Neuronal stem cell (in vitro differentiated cells): ENCODE measurements at regions not wholly inside any gene's neighbourhood (a gene's known extent, or its start where the extent isn't known, plus 50 kb on each side); places are given as distances from the start of the nearest gene placed in this dataset.

Source experiments
- DNase-seq: peaks from one replicate; pipeline ENCODE4 v3.0.0-alpha.2; 2013; ENCODE audit warnings: low spot score
- H2AFZ ChIP-seq: one replicate; pipeline ENCODE4 v1.6.1; 2013; ENCODE audit warnings: mild to moderate bottlenecking, low read length, inconsistent platforms
- H2AK5ac ChIP-seq: 2 replicates; pipeline ENCODE4 v1.6.1; 2013; ENCODE audit warnings: low read depth, mild to moderate bottlenecking, inconsistent platforms, low read length, moderate library complexity, mixed read lengths
- H2BK120ac ChIP-seq: 2 replicates; pipeline ENCODE4 v1.6.1; 2013; ENCODE audit warnings: low read depth, mild to moderate bottlenecking, inconsistent platforms, low read length, moderate library complexity, mixed read lengths
- H2BK12ac ChIP-seq: one replicate; pipeline ENCODE4 v1.6.1; 2013; ENCODE audit warnings: low read length, inconsistent platforms
- H2BK15ac ChIP-seq: 2 replicates; pipeline ENCODE4 v1.6.1; 2013; ENCODE audit warnings: mild to moderate bottlenecking, low read length, inconsistent platforms, mixed read lengths
- H2BK5ac ChIP-seq: one replicate; pipeline ENCODE4 v1.6.1; 2013; ENCODE audit warnings: inconsistent platforms, mild to moderate bottlenecking, low read length, moderate library complexity
- H3K14ac ChIP-seq: one replicate; pipeline ENCODE4 v1.6.1; 2013; ENCODE audit warnings: low read length, inconsistent platforms
- H3K18ac ChIP-seq: 2 replicates; pipeline ENCODE4 v1.6.1; 2013; ENCODE audit warnings: low read length, inconsistent platforms
- H3K23ac ChIP-seq: 2 replicates; pipeline ENCODE4 v1.6.1; 2013; ENCODE audit warnings: low read depth, mild to moderate bottlenecking, mixed read lengths, low read length, inconsistent platforms; ENCODE audit not compliant: poor library complexity
- H3K27ac ChIP-seq: replicated peaks from 3 replicates; pipeline ENCODE4 v1.5.1; 2013; ENCODE audit warnings: low read length, inconsistent platforms
- H3K27me3 ChIP-seq, 3 experiments: 2 replicates each; pipeline ENCODE4 v1.6.1; 2013; ENCODE audit warnings: low read length in 3 of 3, mild to moderate bottlenecking in 2 of 3, inconsistent platforms in 1 of 3, low read depth in 1 of 3, mixed read lengths in 1 of 3, moderate library complexity in 1 of 3; ENCODE audit not compliant: control insufficient read depth in 3 of 3, insufficient read depth in 3 of 3
- H3K36me3 ChIP-seq, 2 donors: replicated peaks in 1 of 2; 2 replicates each; pipeline ENCODE4 v1.6.1; 2013; ENCODE audit warnings: low read length in 2 of 2; ENCODE audit not compliant: control insufficient read depth in 2 of 2, insufficient read depth in 2 of 2
- H3K4ac ChIP-seq: 2 replicates; pipeline ENCODE4 v1.6.1; 2013; ENCODE audit warnings: inconsistent platforms, mild to moderate bottlenecking, low read length, moderate library complexity
- H3K4me1 ChIP-seq, 2 donors: 1 replicate in 1 of 2; 2 replicates in 1 of 2; pipeline ENCODE4 v1.6.1; 2013; ENCODE audit warnings: low read length in 2 of 2, low read depth in 1 of 2; ENCODE audit not compliant: control insufficient read depth in 2 of 2, insufficient read depth in 1 of 2
- H3K4me2 ChIP-seq: one replicate; pipeline ENCODE4 v1.6.1; 2013; ENCODE audit warnings: mild to moderate bottlenecking, low read length, inconsistent platforms; ENCODE audit not compliant: insufficient read depth, poor library complexity, severe bottlenecking
- H3K4me3 ChIP-seq, 2 donors: 2 replicates each; pipeline ENCODE4 v1.5.1; 2013; ENCODE audit warnings: low read length in 2 of 2, mild to moderate bottlenecking in 2 of 2, inconsistent platforms in 1 of 2, moderate library complexity in 1 of 2
- H3K79me1 ChIP-seq: one replicate; pipeline ENCODE4 v1.6.1; 2013; ENCODE audit warnings: low read depth, mild to moderate bottlenecking, inconsistent platforms, low read length, moderate library complexity
- H3K9ac ChIP-seq: one replicate; pipeline ENCODE4 v1.6.1; 2013; ENCODE audit warnings: mild to moderate bottlenecking, low read depth, low read length, inconsistent platforms; ENCODE audit not compliant: poor library complexity
- H3K9me3 ChIP-seq, 2 donors: replicated peaks in 1 of 2; 2 replicates each; pipeline versions ENCODE3 to v1.6.1; 2013; ENCODE audit warnings: low read length in 2 of 2, mild to moderate bottlenecking in 2 of 2, inconsistent platforms in 1 of 2, low read depth in 1 of 2, mixed read lengths in 1 of 2, moderate library complexity in 1 of 2; ENCODE audit not compliant: control insufficient read depth in 2 of 2, insufficient read depth in 1 of 2
- H4K8ac ChIP-seq: one replicate; pipeline ENCODE4 v1.6.1; 2013; ENCODE audit warnings: low read depth, mild to moderate bottlenecking, inconsistent platforms, low read length, moderate library complexity
- H4K91ac ChIP-seq: one replicate; pipeline ENCODE4 v1.6.1; 2013; ENCODE audit warnings: low read length, low read depth, mild to moderate bottlenecking, inconsistent platforms; ENCODE audit not compliant: poor library complexity
- WGBS, 2 donors: extraction: QIAGEN DNeasy Blood & Tissue Kit; methylation state at CpG; one replicate each; pipeline ENCODE4 v1.1.7; 2013; ENCODE audit warnings: missing lambda C conversion rate in 2 of 2, mixed read lengths in 1 of 2; ENCODE audit not compliant: insufficient read length in 2 of 2, insufficient replicate concordance in 1 of 2; ENCODE audit errors: extremely low coverage in 2 of 2; 5-methylcytosine and 5-hydroxymethylcytosine counted together

- no CpG with 5 or more reads among the region's 5 CpGs for WGBS, 2 donors
These were observed 113.5 kb downstream of the OTOR start for GRCh38 chr20:16861708-16862107.

GRCh38 chr20:16863303-16863702, 115.1 kb downstream of the OTOR start:
- no CpG with 5 or more reads among the region's 2 CpGs for WGBS, 2 donors
- DNase-seq, result no peak

More at GRCh38 chr20:16861708-16862107, 113.5 kb downstream of the OTOR start:
- no peak overlapping the region for H2BK120ac ChIP-seq
- H4K91ac ChIP-seq, result no peak overlapping the region
- no peak overlapping the region for H4K8ac ChIP-seq
- H3K4ac ChIP-seq, result no peak overlapping the region
- no peaks in the 10 kb centered on the region for H3K27me3 ChIP-seq
- H3K79me1 ChIP-seq, result no peaks in the 10 kb centered on the region
- H3K27ac ChIP-seq, result no peak overlapping the region
- H2AK5ac ChIP-seq, result no peak overlapping the region
- H2BK12ac ChIP-seq, result no peak overlapping the region
- no peak overlapping the region for H3K14ac ChIP-seq
- H3K4me2 ChIP-seq, result no peak overlapping the region
- no peaks in the 10 kb centered on the region for H3K4me1 ChIP-seq
- no peak for DNase-seq
- H2BK15ac ChIP-seq, result no peak overlapping the region
- H3K9ac ChIP-seq, result no peak overlapping the region
- no peak overlapping the region for H3K23ac ChIP-seq
- no peak overlapping the region for H3K18ac ChIP-seq
- H3K4me3 ChIP-seq, result no peak overlapping the region
- no peaks in the 10 kb centered on the region for H3K36me3 ChIP-seq
- H3K9me3 ChIP-seq, result no peaks in the 10 kb centered on the region
- H2BK5ac ChIP-seq, result no peak overlapping the region
- H2AFZ ChIP-seq, result no peak overlapping the region

GRCh38 chr20:16864069-16864468, 115.9 kb downstream of the OTOR start:
- H3K36me3 ChIP-seq, result no peaks in the 10 kb centered on the region
- H3K4me1 ChIP-seq, result no peaks in the 10 kb centered on the region
- H2BK5ac ChIP-seq, result no peak overlapping the region
- H3K4me3 ChIP-seq, result no peak overlapping the region
- no peaks in the 10 kb centered on the region for H3K9me3 ChIP-seq
- no peak overlapping the region for H3K9ac ChIP-seq
- no peak for DNase-seq
- H3K27me3 ChIP-seq, result no peaks in the 10 kb centered on the region
- H4K8ac ChIP-seq, result no peak overlapping the region
- no peak overlapping the region for H3K27ac ChIP-seq
- H3K14ac ChIP-seq, result no peak overlapping the region
- no peaks in the 10 kb centered on the region for H3K79me1 ChIP-seq
- no peak overlapping the region for H4K91ac ChIP-seq
- no peak overlapping the region for H3K4ac ChIP-seq
- H2AK5ac ChIP-seq, result no peak overlapping the region
- WGBS, 2 donors, result no CpG with 5 or more reads among the region's 5 CpGs
- H3K4me2 ChIP-seq, result no peak overlapping the region
- peak overlapping the region; percentile 72 for H2AFZ ChIP-seq
- no peak overlapping the region for H3K18ac ChIP-seq
- H3K23ac ChIP-seq, result no peak overlapping the region
- H2BK12ac ChIP-seq, result no peak overlapping the region
- no peak overlapping the region for H2BK15ac ChIP-seq
- no peak overlapping the region for H2BK120ac ChIP-seq

More at GRCh38 chr20:16863303-16863702, 115.1 kb downstream of the OTOR start:
- Histone ChIP-seq H3K79me1 (no peaks in the 10 kb centered on the region), H3K23ac (no peak overlapping the region), H3K36me3 (no peaks in the 10 kb centered on the region), H2BK12ac (no peak overlapping the region), H3K9me3 (no peaks in the 10 kb centered on the region), H3K27ac (no peak overlapping the region), H2AK5ac (no peak overlapping the region), H4K8ac (no peak overlapping the region), H3K4ac (no peak overlapping the region), H4K91ac (no peak overlapping the region), H3K4me2 (no peak overlapping the region), H2BK5ac (no peak overlapping the region), H3K4me3 (no peak overlapping the region), H2AFZ (no peak overlapping the region), H2BK120ac (no peak overlapping the region), H3K18ac (no peak overlapping the region), H3K27me3 (no peaks in the 10 kb centered on the region), H3K14ac (no peak overlapping the region), H3K4me1 (no peaks in the 10 kb centered on the region), H3K9ac (no peak overlapping the region), H2BK15ac (no peak overlapping the region)

- no peak overlapping the region for H2BK120ac ChIP-seq
- H3K23ac ChIP-seq, result no peak overlapping the region
- no peak overlapping the region for H3K4ac ChIP-seq
- no peaks in the 10 kb centered on the region for H3K9me3 ChIP-seq
- no peak overlapping the region for H2AK5ac ChIP-seq
- no peaks in the 10 kb centered on the region for H3K79me1 ChIP-seq
- H3K4me3 ChIP-seq, result no peak overlapping the region
- H4K8ac ChIP-seq, result no peak overlapping the region
- no peak overlapping the region for H2BK12ac ChIP-seq
- no peak overlapping the region for H4K91ac ChIP-seq
- H3K18ac ChIP-seq, result no peak overlapping the region
- H3K4me2 ChIP-seq, result no peak overlapping the region
- no peak overlapping the region for H3K14ac ChIP-seq
- no peak overlapping the region for H3K9ac ChIP-seq
- no peak for DNase-seq
- no peak overlapping the region for H3K27ac ChIP-seq
- H2BK15ac ChIP-seq, result no peak overlapping the region
- H3K4me1 ChIP-seq, result no peaks in the 10 kb centered on the region
- H3K36me3 ChIP-seq, result no peaks in the 10 kb centered on the region
- no peak overlapping the region for H2BK5ac ChIP-seq
- WGBS, 2 donors, result no CpG with 5 or more reads among the region's 1 CpG
- no peak overlapping the region for H2AFZ ChIP-seq
- H3K27me3 ChIP-seq, result no peaks in the 10 kb centered on the region
These were observed 116.8 kb downstream of the OTOR start for GRCh38 chr20:16864963-16865362.
